ENCODE measurements at regions not wholly inside any gene's neighbourhood (a gene's known extent, or its start where the extent isn't known, plus 50 kb on each side); places are given as distances from the start of the nearest gene placed in this dataset.

- no peak for DNase-seq (ENCODE audit: insufficient read length, low spot score)
- no peak for FAIRE-seq
These were observed 551.3 kb upstream of the CDH4 start for GRCh38 chr20:60700728-60701127.

GRCh38 chr20:60704147-60704546 lies 547.9 kb upstream of the CDH4 start:
- FAIRE-seq = no peak

More at GRCh38 chr20:60700728-60701127, 551.3 kb upstream of the CDH4 start:
- TF ChIP-seq CTCF (IDR thresholded peaks at IDR 0.05; ENCODE audit: insufficient read depth, missing control alignments) = no peak

GRCh38 chr20:60713396-60713795 lies 538.7 kb upstream of the CDH4 start:
- FAIRE-seq (no peak), DNase-seq (ENCODE audit: insufficient read length, low spot score) (no peak)
- TF ChIP-seq CTCF (IDR thresholded peaks at IDR 0.05; ENCODE audit: insufficient read depth, missing control alignments) = no peak

More at GRCh38 chr20:60704147-60704546, 547.9 kb upstream of the CDH4 start:
- no peak for TF ChIP-seq CTCF (IDR thresholded peaks at IDR 0.05; ENCODE audit: insufficient read depth, missing control alignments)
- no peak for DNase-seq (ENCODE audit: insufficient read length, low spot score)

- no peak for FAIRE-seq
- no peak for TF ChIP-seq CTCF (IDR thresholded peaks at IDR 0.05; ENCODE audit: insufficient read depth, missing control alignments)
- DNase-seq (ENCODE audit: insufficient read length, low spot score) = no peak
These were observed 536.9 kb upstream of the CDH4 start for GRCh38 chr20:60715172-60715571.

GRCh38 chr20:60718743-60719480 lies 533.1 kb upstream of the CDH4 start:
- DNase-seq (ENCODE audit: insufficient read length, low spot score) (no peak), FAIRE-seq (no peak)
- TF ChIP-seq CTCF (IDR thresholded peaks at IDR 0.05; ENCODE audit: insufficient read depth, missing control alignments) = peak; percentile 21

- no peak for TF ChIP-seq CTCF (IDR thresholded peaks at IDR 0.05; ENCODE audit: insufficient read depth, missing control alignments)
- no peak for DNase-seq (ENCODE audit: insufficient read length, low spot score)
- FAIRE-seq = no peak
These were observed 526.7 kb upstream of the CDH4 start for GRCh38 chr20:60725311-60725906.

GRCh38 chr20:60727425-60727824 lies 524.6 kb upstream of the CDH4 start:
- no peak for FAIRE-seq
- no peak for TF ChIP-seq CTCF (IDR thresholded peaks at IDR 0.05; ENCODE audit: insufficient read depth, missing control alignments)

More at GRCh38 chr20:60727425-60727824, 524.6 kb upstream of the CDH4 start:
- DNase-seq (ENCODE audit: insufficient read length, low spot score) = no peak

Data from D721Med (cell line).